Erythroblast (primary cell): ENCODE measurements at regions not wholly inside any gene's neighbourhood (a gene's known extent, or its start where the extent isn't known, plus 50 kb on each side); places are given as distances from the start of the nearest gene placed in this dataset.
"Not testable (repeated sequence)": the region's sequence is repeated elsewhere in the genome, so short reads cannot be mapped to it uniquely, and the experiment has no call there.

Experiments
- DNase-seq, 2 experiments: peaks; one replicate each; lab custom pipeline; 2025; lab: John Stamatoyannopoulos, UW
- GATA1 ChIP-seq: IDR thresholded peaks from 2 replicates; pipeline ENCODE4 v1.6.1; 2011; ENCODE audit warnings: low read depth, mild to moderate bottlenecking, control low read depth, low read length, moderate library complexity
- POLR2A ChIP-seq: IDR thresholded peaks from 2 replicates; pipeline ENCODE4 v1.6.1; 2011; ENCODE audit warnings: mild to moderate bottlenecking, low read length

DNA sequence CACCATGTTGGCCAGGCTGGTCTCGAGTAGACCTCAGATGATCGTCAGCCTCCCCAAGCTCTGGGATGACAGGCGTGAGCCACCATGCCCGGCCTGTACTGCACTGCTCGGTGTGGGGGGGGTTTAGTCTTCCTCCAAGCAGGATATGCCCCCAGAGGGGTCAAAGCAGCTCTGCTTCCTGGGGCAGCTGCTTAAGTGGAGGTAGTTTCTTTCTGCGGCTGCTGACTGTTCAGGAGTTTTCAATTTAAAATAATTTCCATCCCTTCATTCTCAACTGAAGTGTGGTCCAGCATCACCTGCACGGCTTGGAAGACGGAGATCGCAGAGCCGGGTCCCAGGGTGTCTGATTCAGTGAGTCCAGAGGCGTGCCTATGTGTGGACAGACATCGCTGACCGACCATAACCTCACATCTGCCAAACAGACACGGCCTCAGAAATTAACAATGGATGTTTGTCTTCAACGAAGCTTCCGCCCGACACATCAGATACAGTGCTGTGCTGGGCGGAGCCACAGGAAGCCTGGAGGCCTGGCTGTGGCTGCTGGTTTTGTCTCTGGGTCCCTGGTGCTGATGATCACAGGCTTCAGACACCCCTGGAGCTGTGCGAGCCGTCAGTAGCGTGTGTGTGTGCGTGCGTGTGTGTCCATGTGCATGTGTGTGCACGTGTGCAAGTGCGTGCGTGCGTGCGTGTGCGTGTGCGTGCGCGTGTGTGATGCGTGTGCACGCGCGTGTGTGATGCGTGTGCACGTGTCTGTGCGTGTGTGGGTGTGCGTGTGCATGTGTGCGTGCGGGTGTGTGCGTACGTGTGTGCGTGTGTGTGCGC, 226.5 kb upstream of the PITRM1 start:
- no peak for DNase-seq

DNA sequence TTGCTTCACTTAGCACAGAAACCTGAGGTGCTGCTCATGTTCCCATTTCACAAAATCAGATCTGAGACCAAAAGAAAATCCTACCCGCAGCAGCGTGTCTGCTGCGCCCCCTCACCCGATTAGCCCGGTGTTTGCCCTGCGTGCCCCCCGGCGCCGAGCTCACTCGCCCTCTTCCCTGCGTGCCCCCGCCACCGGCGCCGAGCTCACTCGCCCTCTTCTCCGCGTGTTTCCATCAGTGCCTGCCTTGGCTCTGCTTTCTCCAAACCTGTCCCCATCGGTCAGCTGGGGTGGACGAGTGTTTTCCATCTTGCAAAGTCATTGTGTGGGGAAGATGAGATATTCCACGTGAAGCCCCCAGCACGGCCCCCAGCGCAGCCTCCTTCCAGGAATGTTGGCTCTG, 225.3 kb upstream of the PITRM1 start:
- TF ChIP-seq GATA1 (no peak), POLR2A (no peak)
- DNase-seq = no peak

More for the DNA sequence above, 226.5 kb upstream of the PITRM1 start:
- TF ChIP-seq POLR2A (no peak), GATA1 (no peak)

DNA sequence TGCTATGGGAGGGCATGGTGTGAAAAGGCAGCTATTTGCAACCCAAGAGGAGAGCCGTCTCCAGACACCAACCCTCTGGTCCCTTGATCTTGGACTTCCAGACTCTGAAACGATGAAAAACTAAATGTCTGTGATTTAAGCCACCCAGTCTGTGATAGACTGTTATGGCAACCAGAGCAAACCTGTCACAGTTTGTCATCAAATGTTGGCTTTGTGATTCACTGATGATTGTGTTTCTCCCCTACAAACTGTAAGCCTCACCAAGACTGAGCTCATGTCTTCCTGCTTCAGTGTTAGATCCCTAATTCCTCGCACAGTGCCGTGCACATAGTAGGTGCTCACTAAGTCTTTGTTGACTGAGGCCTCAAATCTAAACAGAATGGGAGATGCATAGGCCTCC, 224.6 kb upstream of the PITRM1 start:
- no peak for DNase-seq
- TF ChIP-seq GATA1 (no peak), POLR2A (no peak)

DNA sequence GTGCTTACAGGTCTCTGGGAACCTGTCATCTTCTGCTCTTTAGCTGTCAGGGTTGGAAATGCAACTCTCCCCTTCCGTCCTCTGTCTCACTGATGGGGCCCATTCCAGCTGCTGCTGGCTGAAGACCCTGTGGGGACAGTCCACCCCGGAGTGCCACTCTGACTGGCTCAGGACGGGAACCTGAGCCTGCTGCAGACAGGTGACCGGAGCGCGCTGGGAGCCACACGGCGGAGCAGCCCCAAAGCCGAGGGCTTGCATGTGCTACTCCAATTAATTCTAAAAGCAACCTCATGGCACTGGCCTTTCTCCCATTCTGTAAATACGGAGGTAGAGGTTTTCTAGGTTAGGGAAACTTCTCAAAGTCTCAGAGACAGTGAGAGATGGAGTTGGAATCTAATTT, 223.5 kb upstream of the PITRM1 start:
- TF ChIP-seq POLR2A (no peak), GATA1 (no peak)
- DNase-seq = no peak

DNA sequence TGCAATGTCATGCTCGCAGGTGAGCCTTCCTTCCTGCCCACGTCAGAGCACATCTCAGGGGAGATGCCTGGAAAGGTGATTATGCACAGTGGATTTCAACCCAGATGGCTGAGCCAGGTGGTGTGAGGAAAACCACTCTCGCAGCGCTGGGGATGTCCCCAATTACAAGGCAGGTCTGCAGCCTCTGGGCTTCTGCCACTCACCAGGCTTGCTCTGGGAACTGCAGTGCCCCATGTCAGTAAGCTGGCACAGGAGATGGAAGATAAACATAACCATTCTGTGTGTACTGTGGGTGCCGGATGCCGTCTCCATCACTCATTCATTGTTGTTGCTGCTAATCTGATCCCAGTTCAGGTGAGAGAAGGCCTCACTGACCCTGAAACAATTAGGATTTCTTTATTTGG, 222.9 kb upstream of the PITRM1 start:
- TF ChIP-seq GATA1 (no peak), POLR2A (no peak)
- DNase-seq = no peak

DNA sequence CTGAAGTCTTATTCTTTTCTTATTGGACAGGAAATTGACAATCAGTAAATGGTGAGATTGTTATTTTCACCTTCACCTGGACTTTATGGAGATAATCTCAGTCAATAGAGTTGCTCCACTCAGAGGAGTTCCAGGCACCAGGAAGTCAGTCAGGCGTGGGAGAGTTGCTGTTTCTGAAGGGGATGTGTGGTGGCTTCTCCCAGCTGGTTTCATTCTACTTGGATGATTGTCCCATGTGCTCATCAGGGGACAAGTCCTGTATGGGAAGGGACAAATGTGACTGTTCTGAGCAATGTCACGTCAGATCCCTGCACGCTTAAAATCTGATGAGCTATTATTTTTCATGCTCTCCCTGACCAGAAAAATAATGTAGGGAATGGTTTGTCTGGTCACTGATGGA, 222.5 kb upstream of the PITRM1 start:
- no peak for DNase-seq

DNA sequence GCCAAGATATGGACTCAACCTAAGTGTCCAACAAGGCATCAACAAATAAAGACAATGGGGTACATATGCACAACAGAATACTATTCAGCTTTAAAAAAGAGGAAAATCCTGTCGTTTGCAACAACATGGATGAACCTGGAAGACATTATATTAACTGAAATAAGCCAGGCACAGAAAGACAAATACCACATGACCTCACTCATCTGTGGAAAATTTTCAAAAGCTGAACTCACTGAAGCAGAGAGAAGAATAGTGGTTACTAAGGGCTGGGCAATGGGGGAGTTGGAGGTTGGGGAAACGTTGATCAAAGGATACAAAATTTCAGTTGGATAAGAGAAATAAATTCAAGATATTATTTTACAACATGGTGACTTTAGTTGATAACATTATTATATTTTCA, 221.4 kb upstream of the PITRM1 start:
- DNase-seq = no peak
- TF ChIP-seq POLR2A (no peak), GATA1 (no peak)

More for the DNA sequence above, 222.5 kb upstream of the PITRM1 start:
- TF ChIP-seq GATA1 = no peak
- no peak for TF ChIP-seq POLR2A

DNA sequence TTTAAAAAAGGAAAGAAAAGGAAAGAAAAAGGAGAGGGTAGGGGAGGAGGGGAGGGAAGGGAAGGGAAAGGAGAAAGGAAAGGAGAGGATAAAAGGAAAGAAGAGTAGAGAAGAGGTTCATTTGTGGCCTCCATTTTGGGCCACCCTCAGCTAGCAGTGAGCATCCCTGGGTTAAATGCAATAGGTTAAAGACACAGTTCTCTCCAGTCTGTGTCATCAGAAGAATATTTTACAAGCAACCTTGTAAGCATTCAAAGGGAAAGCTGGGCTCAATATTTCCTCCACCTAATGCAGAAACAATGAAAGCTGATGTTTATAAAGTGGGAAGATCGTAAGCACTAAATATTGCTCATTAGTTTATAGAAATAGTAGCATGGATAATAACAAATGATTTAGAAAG, 219.1 kb upstream of the PITRM1 start:
- TF ChIP-seq POLR2A = no peak
- TF ChIP-seq GATA1 = no peak
- DNase-seq = no peak

DNA sequence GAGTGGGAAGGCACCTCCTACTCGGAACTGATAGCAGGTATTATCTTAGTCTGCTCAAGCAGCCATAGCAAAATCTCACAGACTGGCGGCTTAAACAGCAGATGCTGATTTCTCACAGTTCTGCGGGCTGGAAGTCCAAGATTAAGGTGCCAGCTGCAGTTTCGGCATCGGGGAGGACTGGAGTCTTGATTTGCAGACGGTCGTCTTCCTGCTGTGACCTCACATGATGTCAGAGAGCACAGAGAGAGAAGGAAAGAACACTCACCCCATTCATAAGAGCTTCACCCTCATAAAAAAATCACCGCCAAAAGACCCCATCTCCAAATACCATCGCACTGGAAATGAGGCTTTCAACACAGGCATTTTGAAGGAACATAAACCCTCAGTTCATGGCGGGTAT, 216.5 kb upstream of the PITRM1 start:
- TF ChIP-seq POLR2A (no peak), GATA1 (no peak)
- DNase-seq = no peak

DNA sequence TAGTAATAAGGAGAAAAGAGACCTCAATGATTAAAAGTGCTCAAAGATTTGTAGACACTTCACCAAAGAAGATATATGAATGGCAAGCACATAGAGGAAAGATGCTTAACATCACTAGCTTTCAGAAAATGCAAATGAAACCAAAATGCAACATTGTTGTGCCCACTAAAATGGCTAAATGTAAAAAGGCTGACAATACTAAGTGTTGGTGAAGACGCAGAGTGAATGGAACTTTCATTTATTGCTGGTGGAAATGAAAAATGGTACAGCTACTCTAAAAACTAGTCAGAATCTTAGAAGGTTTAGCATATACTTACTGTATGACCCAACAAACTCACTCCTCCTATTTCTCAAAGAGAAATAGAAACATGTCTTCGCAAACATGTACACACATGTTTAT, 212.9 kb upstream of the PITRM1 start:
- DNase-seq = no peak
- no peak for TF ChIP-seq POLR2A
- TF ChIP-seq GATA1 = no peak

DNA sequence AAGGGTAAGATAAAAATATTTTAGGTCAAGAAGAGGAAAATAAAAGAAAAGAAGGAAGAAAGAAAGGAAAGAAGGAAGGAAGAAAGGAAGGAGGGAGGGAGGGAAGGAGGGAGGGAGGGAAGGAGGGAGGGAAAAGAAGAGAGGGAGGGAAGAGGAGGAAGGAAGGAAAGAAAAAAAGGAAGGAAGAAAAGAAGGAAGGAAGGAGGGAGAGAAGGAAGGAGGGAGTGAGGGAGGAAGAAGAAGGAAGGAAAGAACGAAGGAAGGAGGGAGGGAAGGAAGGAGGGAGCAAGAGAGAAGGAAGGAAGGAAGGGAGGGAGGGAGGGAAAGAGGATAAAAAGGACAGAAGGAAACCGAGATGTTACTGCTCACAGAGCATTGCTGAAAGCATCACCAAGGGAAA, 209.5 kb upstream of the PITRM1 start:
- DNase-seq = no peak
- TF ChIP-seq POLR2A (no peak), GATA1 (no peak)

DNA sequence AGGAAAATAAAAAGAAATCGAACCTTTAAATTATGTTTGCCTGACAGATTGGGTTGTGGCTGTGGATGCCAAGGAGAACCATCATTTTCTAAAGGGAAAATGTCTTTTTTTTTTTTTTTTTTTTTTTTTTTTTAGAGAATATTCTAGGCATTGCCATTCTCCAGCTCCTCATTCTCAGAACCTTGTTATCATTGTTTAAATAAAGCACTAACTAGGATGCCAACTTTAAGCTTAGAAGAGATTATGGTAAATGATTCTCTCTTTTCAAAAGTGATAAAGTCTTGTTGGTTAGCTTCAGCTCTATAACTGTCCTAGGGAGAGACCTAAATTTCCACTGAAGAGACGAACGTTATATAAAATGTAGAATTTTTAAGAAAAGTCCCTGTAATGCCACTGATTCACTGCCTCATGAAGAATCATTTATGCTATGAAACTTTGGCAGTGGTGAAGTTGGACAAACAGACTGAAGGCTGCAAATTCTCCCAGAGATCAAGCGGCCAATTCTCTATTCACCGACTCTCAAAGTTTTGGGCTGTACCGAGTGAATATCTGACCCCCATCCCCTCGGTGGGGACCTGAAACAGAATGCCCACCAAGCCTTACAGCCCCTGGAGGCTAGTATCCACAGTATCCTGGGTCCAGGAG, 207.9 kb upstream of the PITRM1 start:
- TF ChIP-seq GATA1 = no peak
- no peak for TF ChIP-seq POLR2A
- no peak for DNase-seq

DNA sequence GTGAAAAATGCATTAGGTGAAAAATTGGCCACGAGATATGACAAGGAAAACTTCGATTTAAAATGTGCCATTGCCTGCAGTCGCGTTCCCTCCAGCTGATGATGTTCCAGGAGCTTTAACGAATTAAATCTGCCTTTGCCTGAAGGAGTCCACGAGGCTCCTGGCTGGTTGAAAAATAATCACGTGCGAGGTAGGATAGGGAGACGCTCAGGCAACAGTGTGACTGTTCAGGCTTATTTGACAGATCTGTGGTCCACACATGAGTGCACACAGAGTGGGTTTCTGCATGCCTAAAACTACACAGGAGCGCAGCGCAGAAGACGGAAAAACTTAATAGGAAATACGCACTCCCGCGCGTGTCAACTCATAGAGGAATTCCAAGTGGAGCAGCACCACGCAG, 204.0 kb upstream of the PITRM1 start:
- no peak for TF ChIP-seq GATA1
- no peak for TF ChIP-seq POLR2A
- no peak for DNase-seq

DNA sequence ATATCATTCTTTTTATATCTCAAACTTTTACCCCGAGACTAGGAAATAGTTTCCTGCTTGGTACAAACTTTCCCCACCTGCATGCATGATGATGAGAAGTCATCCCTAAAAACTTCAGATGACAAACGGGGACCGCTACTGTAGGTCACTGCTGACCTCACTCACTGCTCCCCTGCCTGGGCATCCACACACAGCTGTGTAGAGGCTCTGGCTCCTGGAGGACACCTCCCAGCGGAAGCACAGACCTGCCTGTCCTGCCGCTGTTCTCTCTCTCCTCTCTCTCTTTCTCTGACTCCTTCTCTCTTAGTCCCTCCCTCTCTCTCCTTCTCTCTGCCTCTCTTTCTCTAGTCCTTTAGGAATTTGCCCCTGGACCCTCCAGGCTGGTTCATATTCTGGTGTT, 202.9 kb upstream of the PITRM1 start:
- TF ChIP-seq GATA1 = no peak
- TF ChIP-seq POLR2A = no peak

DNA sequence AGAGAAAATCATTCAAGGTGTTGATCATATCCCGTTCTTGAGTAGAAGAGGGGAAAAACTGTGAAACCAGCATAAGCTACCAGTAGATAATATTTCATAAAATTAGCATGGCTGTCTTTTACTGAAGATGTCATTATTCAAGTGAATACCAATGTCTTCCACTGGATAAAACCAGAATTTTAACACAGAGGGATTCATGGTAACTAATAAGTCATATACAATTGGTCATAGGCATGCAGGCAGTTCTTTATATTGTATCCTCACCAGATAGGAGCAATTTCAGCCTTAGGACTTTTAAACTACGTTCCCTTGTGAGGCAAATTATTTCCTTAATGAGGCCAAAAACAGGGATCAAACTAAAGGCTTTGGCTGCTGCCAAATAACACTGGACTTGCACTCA, 202.3 kb upstream of the PITRM1 start:
- TF ChIP-seq GATA1 (no peak), POLR2A (no peak)
- DNase-seq = no peak

More for the DNA sequence above, 202.9 kb upstream of the PITRM1 start:
- DNase-seq = no peak

DNA sequence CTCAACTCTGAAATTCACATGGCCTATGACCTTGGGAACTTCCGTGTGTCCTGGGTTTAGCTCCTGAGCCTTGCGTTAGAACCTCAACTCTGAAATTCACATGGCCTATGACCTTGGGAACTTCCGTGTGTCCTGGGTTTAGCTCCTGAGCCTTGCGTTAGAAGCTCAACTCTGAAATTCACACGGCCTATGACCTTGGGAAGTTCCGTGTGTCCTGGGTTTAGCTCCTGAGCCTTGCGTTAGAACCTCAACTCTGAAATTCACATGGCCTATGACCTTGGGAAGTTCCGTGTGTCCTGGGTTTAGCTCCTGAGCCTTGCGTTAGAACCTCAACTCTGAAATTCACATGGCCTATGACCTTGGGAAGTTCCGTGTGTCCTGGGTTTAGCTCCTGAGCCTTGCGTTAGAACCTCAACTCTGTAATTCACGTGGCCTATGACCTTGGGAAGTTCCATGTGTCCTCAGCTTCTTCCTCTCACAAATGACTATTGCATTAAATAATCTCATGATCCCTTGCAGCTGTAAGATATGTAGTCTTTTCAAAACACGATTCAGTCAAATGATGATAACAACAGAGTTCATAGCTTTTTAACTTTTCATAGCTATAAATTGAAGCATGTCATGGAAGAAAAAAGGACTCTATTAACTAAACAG, 200.9 kb upstream of the PITRM1 start:
- not testable (repeated sequence) for DNase-seq
